ENCODE measurements at regions not wholly inside any gene's neighbourhood (a gene's known extent, or its start where the extent isn't known, plus 50 kb on each side); places are given as distances from the start of the nearest gene placed in this dataset.

GRCh38 chr16:48930951-48931553 lies 321.1 kb upstream of the N4BP1 start:
- DNase-seq = no peak

GRCh38 chr16:48919791-48920190 lies 309.8 kb upstream of the N4BP1 start:
- no peak for DNase-seq

GRCh38 chr16:48918520-48919258 lies 308.7 kb upstream of the N4BP1 start:
- DNase-seq = no peak

GRCh38 chr16:48916566-48916965 lies 306.6 kb upstream of the N4BP1 start:
- DNase-seq = no peak

- no peak for DNase-seq
Observed at GRCh38 chr16:48914070-48914469, 304.1 kb upstream of the N4BP1 start.

GRCh38 chr16:48913384-48913783 lies 303.4 kb upstream of the N4BP1 start:
- no peak for DNase-seq

- no peak for DNase-seq
Observed at GRCh38 chr16:48912360-48912759, 302.4 kb upstream of the N4BP1 start.

GRCh38 chr16:48911700-48912099 lies 301.7 kb upstream of the N4BP1 start:
- no peak for DNase-seq

- DNase-seq = no peak
Observed at GRCh38 chr16:48910214-48910613, 300.2 kb upstream of the N4BP1 start.

- no peak for DNase-seq
Observed at GRCh38 chr16:48909231-48909630, 299.3 kb upstream of the N4BP1 start.

- no peak for DNase-seq
Observed at GRCh38 chr16:48907906-48908634, 298.1 kb upstream of the N4BP1 start.

- no peak for DNase-seq
Observed at GRCh38 chr16:48905632-48906505, 295.9 kb upstream of the N4BP1 start.

GRCh38 chr16:48904333-48904732 lies 294.4 kb upstream of the N4BP1 start:
- DNase-seq = no peak

GRCh38 chr16:48903039-48903438 lies 293.1 kb upstream of the N4BP1 start:
- no peak for DNase-seq

- no peak for DNase-seq
Observed at GRCh38 chr16:48901712-48902374, 291.9 kb upstream of the N4BP1 start.

- no peak for DNase-seq
Observed at GRCh38 chr16:48899500-48899899, 289.5 kb upstream of the N4BP1 start.

GRCh38 chr16:48897698-48898205 lies 287.8 kb upstream of the N4BP1 start:
- DNase-seq = no peak

- no peak for DNase-seq
Observed at GRCh38 chr16:48895142-48895541, 285.2 kb upstream of the N4BP1 start.

GRCh38 chr16:48892893-48893292 lies 282.9 kb upstream of the N4BP1 start:
- DNase-seq = no peak

GRCh38 chr16:48887646-48888210 lies 277.7 kb upstream of the N4BP1 start:
- no peak for DNase-seq

- DNase-seq = no peak
Observed at GRCh38 chr16:48885471-48885870, 275.5 kb upstream of the N4BP1 start.

- no peak for DNase-seq
Observed at GRCh38 chr16:48881272-48881671, 271.3 kb upstream of the N4BP1 start.
